ENCODE measurements at regions not wholly inside any gene's neighbourhood (a gene's known extent, or its start where the extent isn't known, plus 50 kb on each side); places are given as distances from the start of the nearest gene placed in this dataset.

GRCh38 chr11:26801601-26802000, 79.7 kb upstream of the SLC5A12 start:
- Histone ChIP-seq H3K4me1 (replicated peaks) (no peaks in the 10 kb centered on the region), H3K36me3 (no peaks in the 10 kb centered on the region), H3K4me3 (no peak overlapping the region), H3K27me3 (replicated peaks; ENCODE audit: insufficient read depth) (no peaks in the 10 kb centered on the region), H3K27ac (no peak overlapping the region), H3K9me3 (no peaks in the 10 kb centered on the region)
- TF ChIP-seq CTCF (IDR thresholded peaks at IDR 0.05) (no peak), POLR2AphosphoS5 (IDR thresholded peaks at IDR 0.05) (no peak), POLR2A (IDR thresholded peaks at IDR 0.05) (no peak)
- intact Hi-C loops (cut with DNase I), result no loop called here
- DNase-seq (ENCODE audit: low spot score), result no peak
- WGBS, result 41% methylated on average over 1 of the region's 1 CpG

- intact Hi-C loops (cut with DNase I), result no loop called here
- H3K4me1 ChIP-seq (replicated peaks), result no peaks in the 10 kb centered on the region
- H3K36me3 ChIP-seq, result no peaks in the 10 kb centered on the region
- H3K9me3 ChIP-seq, result no peaks in the 10 kb centered on the region
- no peaks in the 10 kb centered on the region for H3K27me3 ChIP-seq (replicated peaks; ENCODE audit: insufficient read depth)
- H3K4me3 ChIP-seq, result no peak overlapping the region
- no peak for DNase-seq (ENCODE audit: low spot score)
- TF ChIP-seq CTCF (IDR thresholded peaks at IDR 0.05) (no peak), POLR2AphosphoS5 (IDR thresholded peaks at IDR 0.05) (no peak), POLR2A (IDR thresholded peaks at IDR 0.05) (no peak)
- H3K27ac ChIP-seq, result no peak overlapping the region
Observed at GRCh38 chr11:26805001-26805400, 83.1 kb upstream of the SLC5A12 start.

DNA sequence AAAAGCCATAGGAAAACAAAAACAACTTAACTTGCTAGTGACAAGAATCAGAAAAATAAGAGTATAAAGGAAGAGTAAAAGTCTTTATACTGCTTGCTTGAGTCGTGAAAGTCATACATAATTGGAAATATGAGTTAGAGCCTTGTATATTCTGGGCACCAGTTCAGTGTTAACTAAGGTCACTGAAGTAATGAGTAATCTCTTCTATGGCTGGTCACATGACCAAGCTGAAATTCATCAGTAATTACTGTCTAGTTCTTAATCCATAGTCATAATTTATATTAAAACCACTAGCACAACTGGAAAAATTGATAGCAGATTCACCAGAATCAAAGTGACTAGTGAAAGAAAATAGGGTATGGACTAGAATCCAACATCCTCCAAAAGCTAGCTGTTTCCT, 84.4 kb upstream of the SLC5A12 start:
- Histone ChIP-seq H3K9me3 (no peaks in the 10 kb centered on the region), H3K4me1 (replicated peaks) (no peaks in the 10 kb centered on the region), H3K36me3 (no peaks in the 10 kb centered on the region), H3K4me3 (no peak overlapping the region), H3K27ac (no peak overlapping the region), H3K27me3 (replicated peaks; ENCODE audit: insufficient read depth) (no peaks in the 10 kb centered on the region)
- TF ChIP-seq POLR2A (IDR thresholded peaks at IDR 0.05), result no peak
- no peak for TF ChIP-seq CTCF (IDR thresholded peaks at IDR 0.05)
- TF ChIP-seq POLR2AphosphoS5 (IDR thresholded peaks at IDR 0.05), result no peak
- DNase-seq (ENCODE audit: low spot score), result no peak
- 54% methylated on average over 1 of the region's 1 CpG for WGBS
- intact Hi-C loops (cut with DNase I), result no loop called here

GRCh38 chr11:26820739-26821138, 98.9 kb upstream of the SLC5A12 start:
- Histone ChIP-seq H3K4me3 (no peak overlapping the region), H3K4me1 (replicated peaks) (no peaks in the 10 kb centered on the region), H3K36me3 (no peaks in the 10 kb centered on the region), H3K9me3 (no peaks in the 10 kb centered on the region), H3K27me3 (replicated peaks; ENCODE audit: insufficient read depth) (no peaks in the 10 kb centered on the region), H3K27ac (no peak overlapping the region)
- DNase-seq (ENCODE audit: low spot score), result no peak
- intact Hi-C loops (cut with DNase I), result no loop called here
- WGBS, result 31% methylated on average over 1 of the region's 1 CpG
- TF ChIP-seq CTCF (IDR thresholded peaks at IDR 0.05), result no peak
- TF ChIP-seq POLR2A (IDR thresholded peaks at IDR 0.05), result no peak
- TF ChIP-seq POLR2AphosphoS5 (IDR thresholded peaks at IDR 0.05), result no peak

GRCh38 chr11:26823963-26824362, 102.1 kb upstream of the SLC5A12 start:
- H3K27ac ChIP-seq, result no peak overlapping the region
- H3K27me3 ChIP-seq (replicated peaks; ENCODE audit: insufficient read depth), result no peaks in the 10 kb centered on the region
- TF ChIP-seq POLR2AphosphoS5 (IDR thresholded peaks at IDR 0.05), result no peak
- no peak for TF ChIP-seq CTCF (IDR thresholded peaks at IDR 0.05)
- TF ChIP-seq POLR2A (IDR thresholded peaks at IDR 0.05), result no peak
- intact Hi-C loops (cut with DNase I), result no loop called here
- DNase-seq (ENCODE audit: low spot score), result no peak
- no peaks in the 10 kb centered on the region for H3K36me3 ChIP-seq
- no peak overlapping the region for H3K4me3 ChIP-seq
- 92% methylated on average over 2 of the region's 2 CpGs for WGBS
- H3K9me3 ChIP-seq, result no peaks in the 10 kb centered on the region
- H3K4me1 ChIP-seq (replicated peaks), result no peaks in the 10 kb centered on the region

Data from prostate gland (tissue), 2 donors.